SW 1271 (cell line): ENCODE measurements at regions not wholly inside any gene's neighbourhood (a gene's known extent, or its start where the extent isn't known, plus 50 kb on each side); places are given as distances from the start of the nearest gene placed in this dataset.

Experiments used
- DNase-seq, 2 experiments: peaks; one replicate each; lab custom pipeline; 2025; lab: John Stamatoyannopoulos, UW

DNA sequence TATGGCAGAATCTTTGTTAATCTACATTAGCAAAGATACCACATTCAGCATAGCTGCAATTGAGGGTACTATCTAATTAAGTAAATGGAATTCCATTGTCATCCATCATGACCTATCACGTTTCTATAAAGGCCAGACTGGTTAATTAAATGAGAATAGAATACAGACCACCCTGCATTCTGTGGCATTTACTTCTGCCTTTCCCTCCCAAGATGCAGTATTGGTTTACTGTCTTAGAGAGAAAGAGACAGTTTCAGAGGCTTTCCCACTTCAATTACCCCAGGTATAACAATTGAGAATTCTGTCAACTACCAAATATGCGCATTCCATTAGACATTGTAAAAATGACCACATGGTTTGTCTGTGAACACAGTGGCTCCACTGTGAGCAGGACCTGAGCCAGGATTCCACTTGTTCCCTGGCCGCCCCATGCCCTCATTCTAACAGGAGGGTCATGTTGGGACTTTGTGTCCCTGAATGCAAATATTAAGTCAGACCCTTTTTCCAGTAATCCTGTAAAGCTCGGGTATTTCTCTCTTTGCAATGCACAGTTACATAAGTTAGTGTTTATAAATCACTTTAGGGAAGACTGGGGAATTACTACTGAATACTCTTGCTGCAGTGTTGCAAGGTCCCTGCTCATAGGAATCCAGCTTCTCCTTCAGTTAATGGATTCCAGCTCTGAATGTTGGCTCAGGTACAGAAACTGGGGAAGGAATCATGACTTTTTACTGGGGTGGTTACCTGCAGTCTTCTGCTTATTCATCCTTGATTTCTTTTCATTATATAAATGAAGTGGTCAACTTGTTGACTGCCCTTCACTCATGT lies 261.0 kb downstream of the PDGFC start:
- no peak for DNase-seq

GRCh38 chr4:156705311-156705710 lies 266.3 kb downstream of the PDGFC start:
- DNase-seq = no peak

- DNase-seq = no peak
Observed at GRCh38 chr4:156695163-156695562, 276.4 kb downstream of the PDGFC start.

GRCh38 chr4:156694413-156694812 lies 277.2 kb downstream of the PDGFC start:
- no peak for DNase-seq

DNA sequence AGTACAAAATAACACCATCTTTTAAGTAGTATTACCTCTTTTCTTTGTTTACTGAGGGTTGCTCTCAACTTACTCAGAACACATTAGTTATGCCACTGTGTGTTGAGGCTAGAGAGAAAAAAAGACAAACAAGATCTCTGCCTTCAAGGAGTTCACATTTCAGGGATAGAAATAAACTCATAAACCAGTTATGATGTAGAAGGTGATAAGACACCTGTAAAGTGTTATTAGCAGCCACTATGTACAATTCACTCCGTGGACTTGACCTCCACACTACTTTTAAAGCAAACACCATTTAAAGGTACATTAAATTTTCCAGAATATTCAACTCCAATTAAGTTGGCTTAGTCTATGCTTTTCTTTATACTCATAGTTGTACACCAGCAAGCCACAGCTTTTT lies 278.0 kb downstream of the PDGFC start:
- DNase-seq = no peak

- DNase-seq = no peak
Observed at GRCh38 chr4:156692016-156692415, 279.6 kb downstream of the PDGFC start.

DNA sequence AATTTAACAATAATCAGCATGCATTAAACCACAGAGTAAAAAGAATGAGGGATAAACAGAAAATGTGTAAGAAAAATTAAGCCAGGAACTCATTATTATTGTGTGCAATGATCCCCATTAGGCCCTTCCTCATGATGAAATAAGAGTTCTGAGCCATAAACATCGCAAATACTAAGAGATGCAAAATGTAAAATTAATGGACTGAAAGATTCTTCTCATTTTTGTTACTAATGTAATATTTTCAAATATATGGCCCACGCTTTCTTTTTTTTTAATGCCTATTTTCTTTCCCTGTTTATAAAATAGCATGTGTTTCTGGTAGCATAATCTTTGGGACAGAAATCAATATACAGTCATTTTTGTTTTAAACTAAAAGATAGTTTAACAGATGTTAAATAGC lies 281.0 kb downstream of the PDGFC start:
- DNase-seq = no peak

GRCh38 chr4:156686120-156686519 lies 285.5 kb downstream of the PDGFC start:
- DNase-seq = no peak

- DNase-seq = no peak
Observed at GRCh38 chr4:156685308-156685707, 286.3 kb downstream of the PDGFC start.

GRCh38 chr4:156677656-156678055 lies 293.9 kb downstream of the PDGFC start:
- DNase-seq = no peak

- DNase-seq = no peak
Observed at GRCh38 chr4:156677131-156677531, 294.5 kb downstream of the PDGFC start.

DNA sequence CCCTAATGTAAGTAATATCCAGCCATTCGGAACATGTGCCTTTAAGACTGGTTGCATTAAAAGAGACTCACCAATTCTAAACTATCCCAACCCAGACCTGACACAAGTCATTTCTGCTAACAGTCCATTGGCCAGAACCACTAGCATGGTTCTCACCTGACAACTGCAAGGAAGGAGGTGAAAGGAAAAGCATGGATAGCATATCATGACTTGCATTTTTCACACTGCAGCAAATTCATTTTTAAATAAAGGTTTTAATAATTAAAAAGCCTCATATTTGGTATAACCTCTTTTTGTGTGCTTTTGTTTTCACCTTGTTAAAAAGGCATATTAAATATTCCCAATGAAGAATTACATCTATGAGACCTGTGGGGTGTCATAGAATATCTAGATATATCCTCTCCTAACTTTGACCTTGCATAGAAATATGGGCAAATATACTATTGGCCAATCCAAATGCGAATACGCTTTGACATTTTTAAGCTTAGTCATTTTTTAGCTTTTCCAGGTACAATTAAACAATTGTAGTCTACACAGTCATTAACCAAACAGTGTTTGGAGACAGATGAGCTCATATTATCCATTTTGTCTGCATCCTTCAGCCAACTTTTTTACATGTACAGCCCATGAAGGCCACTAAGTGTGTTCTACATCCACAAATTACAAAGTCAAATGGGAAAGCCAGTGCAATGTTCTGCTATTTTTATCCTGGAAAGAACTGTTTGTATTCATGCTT lies 295.3 kb downstream of the PDGFC start:
- DNase-seq = no peak

DNA sequence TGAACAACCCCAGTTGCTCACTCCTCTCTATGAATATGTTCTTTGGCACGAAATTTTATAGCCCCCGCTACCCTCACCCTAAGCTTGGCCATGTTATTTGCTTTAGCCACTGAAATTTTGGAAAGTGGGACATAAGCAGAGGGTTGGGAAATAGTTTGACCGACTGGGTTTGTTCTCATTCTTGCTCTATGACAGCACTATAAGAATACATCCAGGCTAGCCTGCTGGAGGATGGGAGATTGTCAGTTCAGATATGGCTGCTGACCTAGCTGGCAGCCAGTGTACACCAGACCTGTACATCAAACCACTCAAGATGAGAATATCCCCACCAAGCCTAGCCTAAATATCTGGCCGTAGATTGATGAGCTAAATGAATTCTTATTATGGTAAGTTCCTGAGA lies 298.1 kb downstream of the PDGFC start:
- no peak for DNase-seq

DNA sequence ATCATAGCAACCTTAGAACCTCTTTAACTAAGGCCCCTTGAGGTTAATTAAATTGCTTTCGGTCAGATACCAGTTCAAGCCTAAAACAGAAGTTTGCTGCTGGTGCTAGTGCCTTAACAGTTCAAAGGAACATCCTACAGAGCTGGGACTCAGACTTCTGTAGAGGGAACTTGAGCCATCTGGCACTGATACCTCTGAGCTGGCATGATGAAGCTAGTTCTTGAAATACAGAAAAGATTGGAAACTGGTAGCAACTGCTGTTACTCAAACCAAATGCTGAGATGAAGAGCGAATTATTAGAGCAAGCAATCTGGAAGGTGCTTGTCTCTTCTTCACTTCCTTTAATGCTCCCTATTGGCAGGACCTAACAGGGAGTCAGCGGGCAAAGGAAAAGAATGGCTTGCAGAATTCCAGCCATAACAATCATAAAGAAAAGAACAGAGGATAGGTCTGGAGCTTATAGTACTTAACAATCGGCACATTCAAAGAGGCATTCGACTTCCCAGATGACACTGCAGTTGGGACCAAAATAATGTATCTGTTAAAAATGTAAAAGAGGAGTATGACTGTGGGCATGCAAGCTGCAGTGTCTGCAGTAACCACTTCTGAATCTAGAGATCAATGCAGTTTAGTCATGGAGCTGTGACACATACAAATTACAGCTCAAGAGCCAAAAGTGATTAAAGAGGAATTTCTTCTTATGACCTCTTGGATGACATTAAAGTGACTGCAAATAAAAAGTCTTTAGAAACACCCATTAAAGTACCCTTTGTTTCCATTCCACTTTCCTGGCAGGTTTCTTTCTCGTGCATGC lies 298.9 kb downstream of the PDGFC start:
- DNase-seq = no peak

DNA sequence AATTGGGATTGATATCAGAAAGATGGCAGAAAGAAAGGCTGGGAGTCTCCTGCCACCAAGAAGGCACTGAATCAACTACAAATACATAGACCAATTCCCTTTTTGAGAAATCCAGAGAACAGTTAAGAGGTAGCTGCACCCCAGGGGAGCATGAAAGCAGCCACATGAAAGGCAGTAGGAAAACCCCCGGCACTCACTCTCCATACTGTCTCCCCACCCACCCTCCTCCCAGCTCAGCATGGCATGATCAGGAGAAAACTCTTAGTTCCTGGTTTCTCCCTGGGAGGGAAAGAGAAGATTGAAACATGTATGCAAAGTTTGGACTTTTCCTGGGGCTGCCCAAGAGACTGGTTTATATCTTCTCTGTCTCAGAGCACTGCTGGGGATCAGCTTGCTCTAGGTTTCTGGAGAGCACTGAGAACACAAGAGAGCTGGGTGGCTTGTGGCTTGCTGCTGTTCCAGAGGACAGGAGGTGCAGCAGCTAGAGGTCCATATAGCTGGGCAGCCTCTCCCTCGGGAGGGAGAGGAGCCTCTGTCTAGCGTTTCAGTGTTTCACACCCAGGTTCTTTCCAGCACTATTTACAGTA lies 305.7 kb downstream of the PDGFC start:
- DNase-seq = no peak

GRCh38 chr4:156663663-156664062 lies 307.9 kb downstream of the PDGFC start:
- DNase-seq = no peak

DNA sequence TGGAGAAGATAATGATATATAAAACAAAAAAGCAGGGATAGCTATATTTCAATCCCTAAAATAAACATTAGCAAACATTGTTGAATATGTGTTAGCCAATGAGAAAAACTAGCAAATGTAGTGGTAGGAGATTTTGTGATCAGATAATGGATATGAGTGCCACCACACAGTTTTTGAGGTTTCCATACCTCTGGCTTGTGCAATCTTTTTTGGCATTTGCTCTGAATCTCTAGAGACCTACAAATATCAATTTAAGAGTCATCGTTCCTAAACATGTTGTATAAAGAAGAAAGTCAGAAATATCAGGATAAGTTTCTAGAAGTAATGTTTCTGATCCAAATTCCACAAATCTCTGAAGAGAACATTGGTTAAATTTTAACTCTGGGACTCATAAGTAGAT lies 308.7 kb downstream of the PDGFC start:
- DNase-seq = no peak

GRCh38 chr4:156661555-156661954 lies 310.0 kb downstream of the PDGFC start:
- no peak for DNase-seq

GRCh38 chr4:156660465-156660864 lies 311.1 kb downstream of the PDGFC start:
- no peak for DNase-seq

DNA sequence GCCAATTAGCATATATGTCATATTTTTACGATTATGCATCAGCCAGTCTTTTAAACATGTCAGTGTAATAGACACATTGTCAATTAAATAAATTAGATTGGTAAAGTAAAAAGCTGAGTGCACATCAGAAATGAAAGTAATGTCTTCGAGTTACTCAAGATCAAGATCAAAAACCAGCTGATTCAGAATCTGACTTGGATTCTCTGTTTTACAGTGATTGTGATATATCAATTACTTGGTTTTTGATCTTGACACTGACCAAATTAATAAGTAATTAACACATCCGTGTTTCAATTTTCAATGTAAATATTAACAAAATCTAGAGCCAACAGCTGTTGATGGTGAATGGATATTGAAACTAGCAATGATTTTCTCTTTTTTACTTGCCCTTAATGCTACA lies 311.6 kb downstream of the PDGFC start:
- no peak for DNase-seq

GRCh38 chr4:156659570-156659969 lies 312.0 kb downstream of the PDGFC start:
- no peak for DNase-seq

- no peak for DNase-seq
Observed at GRCh38 chr4:156656896-156657295, 314.7 kb downstream of the PDGFC start.
